WI38 (cell line): ENCODE measurements at regions not wholly inside any gene's neighbourhood (a gene's known extent, or its start where the extent isn't known, plus 50 kb on each side); places are given as distances from the start of the nearest gene placed in this dataset.

Experiments used
- H3K4me3 ChIP-seq: 2 replicates; pipeline ENCODE4 v1.5.1; 2011; ENCODE audit warnings: low read depth, mild to moderate bottlenecking, control low read depth, low read length
- CTCF ChIP-seq: IDR thresholded peaks from 2 replicates; pipeline ENCODE4 v1.5.1; 2012; ENCODE audit warnings: low read depth, mild to moderate bottlenecking, control low read depth, low read length

- no peak for TF ChIP-seq CTCF
- H3K4me3 ChIP-seq = no peak overlapping the region
Measured at GRCh38 chr16:72443809-72444208, 271.9 kb upstream of the PMFBP1 start.

GRCh38 chr16:72442385-72443158 lies 270.6 kb upstream of the PMFBP1 start:
- no peak overlapping the region for H3K4me3 ChIP-seq
- TF ChIP-seq CTCF = no peak

GRCh38 chr16:72437891-72438290 lies 265.9 kb upstream of the PMFBP1 start:
- H3K4me3 ChIP-seq = no peak overlapping the region
- no peak for TF ChIP-seq CTCF

GRCh38 chr16:72434159-72434558 lies 262.2 kb upstream of the PMFBP1 start:
- no peak for TF ChIP-seq CTCF

GRCh38 chr16:72430121-72430520 lies 258.2 kb upstream of the PMFBP1 start:
- no peak overlapping the region for H3K4me3 ChIP-seq
- no peak for TF ChIP-seq CTCF

More at GRCh38 chr16:72434159-72434558, 262.2 kb upstream of the PMFBP1 start:
- no peak overlapping the region for H3K4me3 ChIP-seq

GRCh38 chr16:72429671-72430081 lies 257.7 kb upstream of the PMFBP1 start:
- TF ChIP-seq CTCF = no peak
- no peak overlapping the region for H3K4me3 ChIP-seq

- TF ChIP-seq CTCF = no peak
Measured at GRCh38 chr16:72428681-72429376, 256.9 kb upstream of the PMFBP1 start.

More at GRCh38 chr16:72428681-72429376, 256.9 kb upstream of the PMFBP1 start:
- H3K4me3 ChIP-seq = no peak overlapping the region
